Lung (tissue), 11 donors: ENCODE measurements at regions not wholly inside any gene's neighbourhood (a gene's known extent, or its start where the extent isn't known, plus 50 kb on each side); places are given as distances from the start of the nearest gene placed in this dataset.

Source experiments
- ATAC-seq: fragments of 200-7000 bp; cut with Tn5 transposase; one replicate; pipeline ENCODE4 v1.9.1; 2020; ENCODE audit warnings: moderate number of reproducible peaks; ENCODE audit not compliant: insufficient read depth, low FRiP score
- DNase-seq, 3 donors: peaks; one replicate each; pipeline ENCODE4 v3.0.0-alpha.2; 2013 to 2017
- H3K27ac ChIP-seq, 2 donors: one replicate each; pipeline ENCODE4 v1.5.1; 2013; ENCODE audit warnings: mild to moderate bottlenecking in 2 of 2, moderate library complexity in 2 of 2, control low read depth in 1 of 2, inconsistent platforms in 1 of 2, low read depth in 1 of 2, low read length in 1 of 2
- H3K27me3 ChIP-seq, 3 donors: one replicate each; pipeline ENCODE4 v1.5.1; 2013; ENCODE audit warnings: low read length in 2 of 3; ENCODE audit not compliant: control insufficient read depth in 3 of 3, insufficient read depth in 3 of 3
- H3K36me3 ChIP-seq, 4 donors: one replicate each; pipeline ENCODE4 v1.5.1; 2013; ENCODE audit warnings: low read length in 4 of 4, mild to moderate bottlenecking in 1 of 4, moderate library complexity in 1 of 4; ENCODE audit not compliant: control insufficient read depth in 4 of 4, insufficient read depth in 4 of 4
- H3K4me1 ChIP-seq, 5 donors: one replicate each; pipeline ENCODE4 v1.5.1; 2013; ENCODE audit warnings: low read length in 5 of 5, mild to moderate bottlenecking in 2 of 5, moderate library complexity in 1 of 5; ENCODE audit not compliant: control insufficient read depth in 5 of 5, insufficient read depth in 5 of 5
- H3K4me3 ChIP-seq: one replicate; pipeline ENCODE4 v1.5.1; 2013; ENCODE audit warnings: mild to moderate bottlenecking, control low read depth, moderate library complexity
- H3K9ac ChIP-seq, 2 donors: one replicate each; pipeline ENCODE4 v1.5.1; 2013; ENCODE audit warnings: low read length in 2 of 2, control low read depth in 1 of 2; ENCODE audit not compliant: insufficient read depth in 1 of 2
- H3K9me3 ChIP-seq, 4 donors: one replicate each; pipeline ENCODE4 v1.5.1; 2013; ENCODE audit warnings: low read length in 3 of 4, mild to moderate bottlenecking in 1 of 4, moderate library complexity in 1 of 4; ENCODE audit not compliant: control insufficient read depth in 4 of 4, insufficient read depth in 3 of 4
- CTCF ChIP-seq: IDR thresholded peaks from 2 replicates; pipeline ENCODE4 v1.5.1; 2012; ENCODE audit warnings: mild to moderate bottlenecking; ENCODE audit errors: control extremely low read depth, extremely low read depth
- WGBS, 2 donors: extraction: QIAGEN DNeasy Blood & Tissue Kit; methylation state at CpG; one replicate each; pipeline ENCODE4 v1.1.7; 2013; 5-methylcytosine and 5-hydroxymethylcytosine counted together
- donor health status: control.
- donor health status: control.
- donor health status: Bipolar disorder and iron deficiency.
- donor health status: healthy.
- donor health status: DM: yes; HTN: yes; CAD: no.

- H3K4me3 ChIP-seq = peak overlapping the region; percentile 71
- H3K4me1 ChIP-seq = peaks cover 0 to 15% (median 4%) of the 10 kb centered on the region in 5 donors
- ATAC-seq (peak; percentile 94), DNase-seq (peak; percentile 82 to 90 (median 87))
- H3K36me3 ChIP-seq = no peaks in the 10 kb centered on the region
- H3K9me3 ChIP-seq = peaks cover 0 to 1% (median 0%) of the 10 kb centered on the region in 4 donors
- no peaks in the 10 kb centered on the region for H3K27me3 ChIP-seq
- WGBS, 2 donors = 5 to 10% methylated on average over 45 to 78 of the region's 81 CpGs
- TF ChIP-seq CTCF = no peak
- H3K27ac ChIP-seq = peak overlapping the region; percentile 3 to 81
- peak overlapping the region in 1 of 2 donors; percentile 70 for H3K9ac ChIP-seq
Measured at GRCh38 chr14:89701211-89702043, 253.1 kb downstream of the EFCAB11 start.

GRCh38 chr14:89700801-89701200 lies 253.7 kb downstream of the EFCAB11 start:
- WGBS, 2 donors = 51 to 69% methylated on average over 12 of the region's 12 CpGs
- no peak for ATAC-seq
- no peak overlapping the region for H3K4me3 ChIP-seq
- H3K9me3 ChIP-seq = peaks cover 0 to 1% (median 0%) of the 10 kb centered on the region in 4 donors
- H3K9ac ChIP-seq = no peak overlapping the region
- H3K27me3 ChIP-seq = no peaks in the 10 kb centered on the region
- H3K27ac ChIP-seq = no peak overlapping the region
- H3K36me3 ChIP-seq = no peaks in the 10 kb centered on the region
- DNase-seq = peak in 1 of 3 donors; percentile 15
- TF ChIP-seq CTCF = no peak
- H3K4me1 ChIP-seq = peaks cover 0 to 15% (median 4%) of the 10 kb centered on the region in 5 donors

- H3K4me1 ChIP-seq = peaks cover 0 to 15% (median 4%) of the 10 kb centered on the region in 5 donors
- no peak overlapping the region for H3K4me3 ChIP-seq
- H3K9me3 ChIP-seq = peaks cover 0 to 1% (median 0%) of the 10 kb centered on the region in 4 donors
- ATAC-seq (no peak), DNase-seq (no peak)
- WGBS, 2 donors = 69 to 75% methylated on average over 6 of the region's 6 CpGs
- H3K27ac ChIP-seq = no peak overlapping the region
- TF ChIP-seq CTCF = no peak
- H3K36me3 ChIP-seq = no peaks in the 10 kb centered on the region
- no peak overlapping the region for H3K9ac ChIP-seq
- no peaks in the 10 kb centered on the region for H3K27me3 ChIP-seq
Measured at GRCh38 chr14:89699071-89699470, 255.5 kb downstream of the EFCAB11 start.
